ENCODE measurements at regions not wholly inside any gene's neighbourhood (a gene's known extent, or its start where the extent isn't known, plus 50 kb on each side); places are given as distances from the start of the nearest gene placed in this dataset.

- Histone ChIP-seq H4K91ac (replicated peaks; ENCODE audit: insufficient read length, low read length) (no peak overlapping the region), H4K5ac (ENCODE audit: insufficient read length, low read depth, low read length) (no peak overlapping the region), H3K18ac (ENCODE audit: extremely low read depth, low read length) (no peak overlapping the region), H3K23ac (ENCODE audit: insufficient read length) (no peak overlapping the region), H3K23me2 (ENCODE audit: low read depth, low read length) (no peaks in the 10 kb centered on the region), H3K56ac (replicated peaks; ENCODE audit: insufficient read length, low read depth, low read length) (no peak overlapping the region), H3K14ac (ENCODE audit: insufficient read length) (no peak overlapping the region), H2AFZ (ENCODE audit: low read length) (peak overlapping the region; percentile 55), H2BK12ac (ENCODE audit: low read depth, low read length) (no peak overlapping the region), H3K79me1 (ENCODE audit: low read depth, low read length) (no peaks in the 10 kb centered on the region), H3K27ac (ENCODE audit: low read depth, low read length) (no peak overlapping the region), H2BK120ac (replicated peaks; ENCODE audit: low read depth, low read length) (no peak overlapping the region), H3K79me2 (ENCODE audit: control insufficient read depth in 1 of 2, insufficient read depth in 2 of 2, low read length in 2 of 2) (no peaks in the 10 kb centered on the region), H3K9me3 (ENCODE audit: insufficient read depth in 2 of 2, low read depth in 1 of 2, low read length in 1 of 2) (no peaks in the 10 kb centered on the region), H3K4me2 (ENCODE audit: insufficient read depth in 1 of 2, low read depth in 2 of 2, low read length in 2 of 2) (no peak overlapping the region), H2BK5ac (ENCODE audit: low read depth, low read length) (no peak overlapping the region), H3K36me3 (ENCODE audit: control insufficient read depth in 2 of 4, insufficient read depth in 4 of 4, low read length in 3 of 4) (no peaks in the 10 kb centered on the region), H3K27me3 (replicated peaks in 1 of 4; ENCODE audit: control insufficient read depth in 3 of 4, extremely low read depth in 1 of 4, insufficient read depth in 3 of 4, low read length in 3 of 4) (no peaks in the 10 kb centered on the region), H3K4ac (replicated peaks; ENCODE audit: insufficient read length, low read depth, low read length) (no peak overlapping the region), H4K20me1 (replicated peaks in 1 of 2; ENCODE audit: control insufficient read depth in 1 of 2, insufficient read depth in 2 of 2, low read length in 2 of 2) (no peaks in the 10 kb centered on the region), H2AK5ac (ENCODE audit: low read depth, low read length) (no peak overlapping the region), H3K4me1 (replicated peaks in 1 of 4; ENCODE audit: control insufficient read depth in 3 of 4, insufficient read depth in 4 of 4, low read length in 3 of 4) (peaks cover 0 to 8% (median 0%) of the 10 kb centered on the region in 4 experiments; a peak in 3 of 7 replicates), H2BK15ac (ENCODE audit: low read length) (no peak overlapping the region), H3K9ac (replicated peaks in 1 of 4; ENCODE audit: extremely low read depth in 1 of 4, low read depth in 3 of 4, low read length in 3 of 4) (no peak overlapping the region), H4K8ac (ENCODE audit: extremely low read depth, insufficient read depth, low read length) (no peak overlapping the region), H3K4me3 (ENCODE audit: extremely low read depth in 1 of 4, insufficient read depth in 2 of 4, low read depth in 3 of 4, low read length in 4 of 4) (no peak overlapping the region), H2BK20ac (ENCODE audit: low read length) (no peak overlapping the region)
- CTCF ChIA-PET (ENCODE audit: partially characterized antibody): interaction anchor here (0.5 to 1.7 kb wide), 4 partner anchors 14 to 1041 kb away, joined by 3 to 4 read pairs (median 3); no protein-coding TSS in a partner anchor
- FAIRE-seq: no peak
- no peak for DNase-seq (ENCODE audit: low read depth in 1 of 2, low spot score in 2 of 2)
- POLR2A ChIA-PET (ENCODE audit: partially characterized antibody): no interaction called here
- 89% methylated on average over 15 of the region's 15 CpGs; no CpG with 5 or more reads in 1 of the 2 experiments for WGBS, 2 experiments (ENCODE audit: extremely low coverage in 1 of 2, insufficient coverage in 1 of 2, insufficient read length in 1 of 2, insufficient replicate concordance in 2 of 2, low coverage in 1 of 2, low lambda C conversion rate in 2 of 2, missing lambda C conversion rate in 1 of 2)
- TF ChIP-seq RXRA (IDR thresholded peaks at IDR 0.05; ENCODE audit: insufficient read depth, low read depth, low read length): no peak
- no peak for TF ChIP-seq GABPA (IDR thresholded peaks at IDR 0.05; ENCODE audit: borderline replicate concordance, insufficient read depth, low read length)
- TF ChIP-seq RFX5 (IDR thresholded peaks at IDR 0.05; ENCODE audit: borderline replicate concordance, low read depth, low read length): no peak
- TF ChIP-seq USF2 (IDR thresholded peaks at IDR 0.05; ENCODE audit: low read length): no peak
These were observed 118.3 kb downstream of the TM2D1 start for GRCh38 chr1:61606448-61607312.
